Activated CD8-positive, alpha-beta memory T cell treated with anti-CD3 and anti-CD28 coated beads for 48 hours (primary cell): ENCODE measurements at regions not wholly inside any gene's neighbourhood (a gene's known extent, or its start where the extent isn't known, plus 50 kb on each side); places are given as distances from the start of the nearest gene placed in this dataset.
A peak's percentile ranks its signal among the peaks of the same experiment; 100 is the strongest.
"Not testable (repeated sequence)": the region's sequence is repeated elsewhere in the genome, so short reads cannot be mapped to it uniquely, and the experiment has no call there.

Experiments
- DNase-seq, 3 experiments: peaks; one replicate each; pipeline ENCODE4 v3.0.0-alpha.2; 2020; ENCODE audit warnings: low read depth in 2 of 3, low spot score in 2 of 3

DNA sequence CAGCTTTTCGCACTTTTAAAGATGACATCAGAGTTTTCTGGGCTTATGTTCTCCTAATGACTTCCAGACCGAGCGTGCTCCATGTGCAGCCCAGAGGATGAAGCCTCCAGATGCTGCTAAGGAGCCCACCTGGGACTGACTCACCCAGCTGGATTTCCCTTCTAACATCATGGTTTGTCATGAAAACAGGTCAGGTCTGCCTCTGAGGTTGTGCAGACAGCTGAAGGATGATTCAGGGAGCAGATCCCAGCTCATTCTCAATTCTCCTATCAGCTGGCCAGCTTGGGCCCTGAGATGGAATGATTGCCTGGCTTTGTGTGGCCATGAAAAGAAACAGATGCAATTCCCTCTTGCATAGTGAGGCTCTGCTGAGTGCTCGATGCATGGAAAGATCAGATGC, 123.9 kb upstream of the DUSP10 start:
- DNase-seq = no peak

DNA sequence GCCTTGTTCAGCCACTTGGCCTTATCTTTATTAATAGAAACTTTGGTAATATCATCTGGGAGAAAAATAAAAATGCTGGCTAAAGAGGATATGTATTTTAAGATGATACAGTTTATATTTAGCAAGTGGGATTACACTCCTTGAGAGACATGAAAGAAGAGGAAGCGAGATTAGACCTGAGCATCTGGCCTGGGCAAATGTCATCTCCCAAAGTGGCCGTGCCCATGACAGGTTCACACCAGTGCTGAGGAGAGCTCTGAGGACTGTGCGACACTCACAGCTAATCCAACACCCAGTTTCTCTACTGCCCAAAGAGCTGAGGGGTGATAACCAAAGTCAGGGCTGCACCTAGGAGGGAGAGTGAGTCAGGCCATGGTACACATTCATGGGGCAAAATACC, 121.7 kb upstream of the DUSP10 start:
- no peak for DNase-seq

DNA sequence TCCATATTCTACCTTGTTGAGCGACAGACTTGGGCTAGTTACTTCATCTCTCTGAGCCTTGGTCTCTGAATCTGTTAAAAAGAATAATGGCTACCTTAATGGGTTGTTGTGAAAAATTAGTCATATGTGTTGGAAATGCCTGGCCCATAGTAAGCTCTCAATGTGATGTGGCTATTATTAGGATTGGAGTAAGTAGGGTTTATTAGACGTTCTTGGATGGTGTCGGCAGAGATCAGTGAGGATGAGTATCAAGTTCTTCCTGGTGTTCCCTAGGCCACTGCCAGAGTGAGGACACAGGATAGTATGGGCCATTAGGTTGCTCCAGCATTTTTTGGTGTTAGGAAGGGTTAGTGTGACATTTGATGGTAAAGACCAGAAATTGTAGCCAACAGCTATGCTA, 121.1 kb upstream of the DUSP10 start:
- DNase-seq = no peak

DNA sequence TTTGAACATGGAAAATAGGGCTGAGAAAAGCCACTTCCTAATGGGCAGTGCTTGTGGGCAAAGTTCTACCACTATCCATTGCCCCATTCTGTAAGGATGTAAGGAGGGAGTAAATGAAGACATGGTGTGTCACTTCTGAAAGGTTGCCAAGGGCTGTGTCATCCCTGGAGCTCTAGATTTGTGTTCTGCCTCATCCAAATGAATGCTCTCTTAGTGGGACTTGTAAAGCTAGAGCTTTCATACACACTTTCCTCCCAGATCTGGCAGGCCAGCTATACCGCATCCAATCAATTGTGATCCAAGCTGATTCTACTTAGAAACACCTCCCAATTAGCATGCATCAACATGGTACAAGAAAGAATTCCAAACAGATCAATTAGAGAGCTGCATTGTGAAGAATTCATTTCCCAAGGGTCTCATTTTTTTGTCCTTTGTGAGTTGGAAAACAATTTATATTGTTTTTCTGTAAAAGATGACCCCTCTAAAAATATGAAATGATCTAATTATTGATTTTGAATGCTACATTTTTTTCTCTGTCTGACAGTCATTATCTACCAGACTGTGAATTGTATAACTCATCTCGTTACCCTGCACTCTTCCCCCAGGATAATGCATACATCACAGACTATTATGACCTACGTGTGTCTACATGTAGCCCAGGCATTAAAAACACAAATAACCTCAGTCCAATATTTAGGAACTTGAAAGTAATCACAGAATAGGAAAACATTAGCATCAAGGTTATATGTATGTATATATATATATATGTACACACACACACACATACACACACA, 117.1 kb upstream of the DUSP10 start:
- no peak for DNase-seq

DNA sequence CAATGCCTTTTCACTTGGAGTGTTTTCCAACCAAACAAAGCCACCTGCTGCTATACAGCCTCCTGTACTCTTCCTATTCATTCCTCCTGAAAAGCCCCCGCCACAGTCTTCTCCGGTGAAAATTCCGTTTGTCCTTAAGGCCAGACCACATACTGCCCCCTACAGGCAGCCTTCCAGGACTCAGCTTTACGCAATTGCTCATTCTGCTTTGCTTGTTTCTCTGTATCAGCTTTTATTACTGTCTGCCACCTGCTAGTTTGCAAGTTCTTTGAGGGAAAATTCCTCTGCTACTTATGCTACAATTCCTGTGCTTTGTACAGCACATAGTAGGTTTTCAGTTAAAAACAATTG, 115.2 kb upstream of the DUSP10 start:
- not testable (repeated sequence) for DNase-seq

DNA sequence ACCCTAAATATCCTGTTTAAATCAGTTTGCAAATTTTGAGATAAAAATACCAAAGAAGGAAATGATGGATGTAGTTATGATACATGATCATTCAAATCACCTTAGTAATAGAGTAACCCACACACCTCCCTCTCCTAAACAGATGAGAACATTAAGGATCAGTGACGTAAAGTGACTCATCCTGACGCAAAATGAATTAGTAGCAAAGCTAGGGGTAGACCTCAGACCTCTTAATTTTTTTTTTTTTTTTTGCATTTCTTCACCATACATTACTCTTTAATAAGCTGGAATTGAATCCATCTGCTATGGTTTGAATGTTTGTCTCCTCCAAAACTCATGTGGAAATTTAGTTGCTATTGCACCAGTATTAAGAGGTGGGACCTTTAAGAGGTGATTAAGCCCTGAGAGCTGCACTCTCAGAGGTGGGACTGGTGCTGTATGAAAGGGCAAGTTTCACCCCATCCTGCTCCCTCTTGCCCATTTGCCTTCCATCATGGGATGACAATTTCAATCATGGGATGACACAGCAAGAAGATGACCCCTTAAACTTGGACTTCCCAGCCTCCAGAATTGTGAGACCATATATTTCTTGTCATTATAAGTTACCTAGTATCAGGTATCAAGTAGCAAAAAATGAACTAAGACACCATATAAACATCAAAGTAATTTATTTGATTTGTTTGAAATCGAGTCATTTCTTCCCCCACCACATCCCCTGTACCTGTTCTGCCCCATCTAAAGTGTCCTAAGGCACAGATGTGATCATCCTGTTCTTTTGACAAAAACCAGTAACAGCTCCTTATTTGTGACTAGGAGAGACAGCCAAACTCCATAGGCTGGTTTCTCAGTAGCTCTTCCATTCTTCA, 114.6 kb upstream of the DUSP10 start:
- DNase-seq = no peak

DNA sequence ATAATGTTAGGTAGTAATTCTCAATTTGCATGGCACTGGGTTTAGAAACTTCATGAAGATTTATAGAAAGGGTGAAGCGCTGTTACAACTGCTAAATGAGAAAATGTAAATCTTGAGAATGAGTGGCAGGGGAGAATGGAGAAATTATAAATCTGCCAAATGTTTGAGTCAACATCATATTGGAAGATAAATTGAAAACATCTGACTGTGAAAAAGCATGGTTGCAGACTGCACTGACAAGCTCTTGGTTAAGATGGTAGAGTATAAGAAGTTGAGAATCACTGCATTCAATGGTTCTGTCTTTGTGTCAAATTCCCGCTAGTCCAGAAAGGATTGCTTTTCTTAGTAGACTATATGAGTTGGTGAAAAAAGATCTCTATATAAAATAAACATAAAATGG, 113.3 kb upstream of the DUSP10 start:
- no peak for DNase-seq

DNA sequence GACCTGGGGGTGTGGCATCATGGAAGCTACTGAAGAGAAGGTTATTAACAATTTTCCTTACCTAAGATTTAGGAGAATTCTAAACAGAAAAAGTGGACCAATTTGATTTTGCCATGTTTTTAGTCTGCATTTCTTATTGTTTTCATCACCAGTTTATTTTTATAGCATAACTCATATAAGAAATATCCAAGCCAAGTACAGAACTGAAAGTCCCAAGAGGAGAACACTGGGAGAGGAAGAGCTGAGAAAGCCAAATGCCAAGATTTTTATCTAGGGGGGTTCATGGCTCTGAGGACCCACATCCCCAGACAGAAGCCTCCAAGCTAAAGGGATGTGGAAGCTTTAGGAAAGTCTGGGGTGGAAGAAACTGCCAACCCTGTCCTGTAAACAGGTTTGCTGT, 109.4 kb upstream of the DUSP10 start:
- DNase-seq = no peak

DNA sequence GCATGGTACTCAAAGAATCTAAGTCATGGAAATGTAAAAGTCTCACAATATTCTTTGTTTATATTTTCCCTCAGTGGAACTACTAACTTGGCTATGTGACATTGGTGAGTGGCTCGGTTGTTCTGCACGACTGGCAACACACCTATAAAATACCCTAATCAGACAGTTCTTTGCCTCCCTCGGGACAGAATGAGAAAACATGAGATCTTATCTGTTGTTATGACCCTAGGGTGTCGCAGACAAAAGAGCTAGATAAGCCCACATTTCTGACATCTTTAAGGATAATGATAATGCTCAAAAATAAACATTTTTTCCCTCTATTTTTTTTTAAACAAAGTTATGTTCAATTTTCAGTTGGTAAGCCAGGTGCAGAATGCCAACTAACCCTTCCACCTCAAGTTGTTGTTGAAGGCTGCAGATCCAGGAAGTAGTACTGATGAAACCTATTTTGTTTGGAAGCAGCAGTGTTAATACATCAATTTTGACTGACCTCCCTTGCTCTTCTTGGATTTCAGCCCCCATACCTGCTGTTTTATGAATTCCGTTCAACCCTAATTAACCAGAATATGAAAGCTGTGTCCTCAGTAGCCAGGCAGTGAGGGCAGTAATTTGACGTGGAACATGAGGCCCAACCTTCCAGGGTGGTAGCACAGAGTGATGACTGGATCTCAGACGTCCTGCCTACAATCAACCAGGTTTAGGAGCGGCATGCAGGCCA, 108.7 kb upstream of the DUSP10 start:
- no peak for DNase-seq

DNA sequence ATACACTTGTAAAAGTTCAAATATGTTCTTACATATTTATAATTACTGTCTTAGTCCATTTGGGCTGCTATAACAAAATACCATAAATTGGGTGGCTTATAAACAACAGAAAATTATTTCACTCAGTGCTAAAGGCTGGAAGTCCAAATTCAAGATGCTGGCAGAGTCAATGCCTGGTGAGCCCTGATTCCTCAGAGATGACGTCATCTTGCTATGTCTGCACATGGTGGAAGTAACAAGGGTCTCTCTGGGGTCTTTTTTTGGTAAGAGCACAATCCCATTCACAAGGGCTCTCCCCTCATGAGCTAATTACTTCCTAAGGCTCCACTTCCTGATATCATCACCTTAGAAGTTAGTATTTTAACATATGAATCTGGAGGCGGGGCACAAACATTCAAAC, 108.0 kb upstream of the DUSP10 start:
- DNase-seq = no peak

DNA sequence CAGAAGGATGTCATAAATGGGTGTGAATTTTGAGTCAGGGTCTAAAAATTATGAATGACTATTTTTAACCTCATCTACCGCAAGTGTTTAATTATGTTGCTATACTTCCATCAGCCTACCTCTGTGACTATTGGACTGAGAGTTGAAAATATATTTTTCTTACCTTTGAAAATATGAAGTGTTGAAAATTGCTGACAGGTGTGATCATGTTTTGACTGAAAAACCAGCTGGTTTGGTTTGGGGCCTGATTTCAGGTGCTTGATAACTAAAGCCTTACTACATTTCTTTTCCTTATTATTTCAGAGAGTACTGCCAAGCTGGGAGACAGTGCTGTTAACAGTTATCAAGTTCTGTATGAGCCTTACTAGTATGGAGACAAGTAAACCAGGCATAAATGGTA, 107.2 kb upstream of the DUSP10 start:
- DNase-seq = no peak

DNA sequence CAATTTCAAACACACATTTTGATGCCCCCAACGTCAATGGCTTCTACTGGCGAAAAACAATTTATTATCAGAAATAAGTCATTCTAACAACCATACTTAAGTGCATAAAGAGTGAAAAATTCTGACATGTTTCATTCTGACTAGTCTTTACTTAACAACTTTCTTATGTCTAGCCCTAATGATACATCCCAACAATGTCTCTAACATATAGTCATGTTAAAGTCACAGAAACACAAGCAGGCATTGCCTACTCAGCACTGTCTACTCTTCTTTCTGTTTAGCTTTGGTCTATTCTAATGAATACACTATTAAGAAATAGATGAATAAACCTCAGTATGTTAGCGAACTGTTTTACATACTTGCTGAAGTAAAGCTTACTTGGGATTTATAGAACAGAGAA, 105.8 kb upstream of the DUSP10 start:
- DNase-seq = no peak

DNA sequence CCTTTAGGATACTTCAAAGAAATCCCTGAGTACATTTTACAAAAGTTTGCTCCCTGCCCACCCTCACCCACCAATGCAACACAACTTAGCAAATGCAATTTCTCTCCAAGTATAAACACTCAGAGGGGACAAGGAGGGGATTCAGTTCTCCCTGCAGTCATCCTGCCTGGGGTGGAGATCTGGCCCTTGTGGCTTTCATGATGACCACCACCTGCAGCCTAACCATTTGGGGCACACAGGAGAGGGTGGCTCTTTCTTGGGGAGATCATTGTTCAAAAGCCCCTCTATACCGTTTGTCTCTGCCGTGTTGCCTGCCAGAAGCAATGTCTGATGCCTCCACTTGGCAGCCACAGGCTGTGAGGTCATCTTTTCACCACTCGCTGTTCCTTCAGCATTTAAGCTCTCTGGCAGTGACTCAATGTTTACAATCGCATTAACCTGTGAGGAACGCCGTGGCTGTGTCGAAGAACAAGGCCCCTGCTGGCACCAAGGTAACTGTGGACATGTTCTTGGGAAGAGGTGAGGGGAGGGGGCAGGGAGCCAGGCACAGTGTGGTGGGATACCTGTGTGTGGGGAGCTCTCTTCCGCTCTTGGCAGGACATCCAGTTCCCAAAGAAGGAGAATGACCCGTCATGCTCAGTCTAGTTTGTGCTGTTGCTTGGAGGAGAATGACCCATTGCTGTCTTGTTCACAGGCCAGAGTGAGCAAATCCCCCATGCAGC, 103.9 kb upstream of the DUSP10 start:
- no peak for DNase-seq

DNA sequence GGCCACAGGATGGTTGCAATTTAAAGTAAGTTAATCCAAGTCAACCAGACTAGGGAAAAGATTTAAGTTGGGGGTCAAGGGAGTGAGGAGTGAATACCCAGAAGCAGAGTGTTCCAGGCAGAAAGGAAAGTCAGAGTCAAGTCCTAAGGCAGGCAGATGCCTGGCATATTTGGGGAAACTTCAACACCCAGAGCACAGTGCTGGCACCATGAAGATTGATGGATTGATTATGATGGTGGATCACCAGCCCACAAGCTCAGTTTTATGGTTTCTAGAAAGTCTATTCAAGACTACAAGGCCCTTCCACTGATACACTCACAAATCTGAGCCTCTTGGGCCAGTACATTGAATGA, 100.1 kb upstream of the DUSP10 start:
- DNase-seq = no peak

DNA sequence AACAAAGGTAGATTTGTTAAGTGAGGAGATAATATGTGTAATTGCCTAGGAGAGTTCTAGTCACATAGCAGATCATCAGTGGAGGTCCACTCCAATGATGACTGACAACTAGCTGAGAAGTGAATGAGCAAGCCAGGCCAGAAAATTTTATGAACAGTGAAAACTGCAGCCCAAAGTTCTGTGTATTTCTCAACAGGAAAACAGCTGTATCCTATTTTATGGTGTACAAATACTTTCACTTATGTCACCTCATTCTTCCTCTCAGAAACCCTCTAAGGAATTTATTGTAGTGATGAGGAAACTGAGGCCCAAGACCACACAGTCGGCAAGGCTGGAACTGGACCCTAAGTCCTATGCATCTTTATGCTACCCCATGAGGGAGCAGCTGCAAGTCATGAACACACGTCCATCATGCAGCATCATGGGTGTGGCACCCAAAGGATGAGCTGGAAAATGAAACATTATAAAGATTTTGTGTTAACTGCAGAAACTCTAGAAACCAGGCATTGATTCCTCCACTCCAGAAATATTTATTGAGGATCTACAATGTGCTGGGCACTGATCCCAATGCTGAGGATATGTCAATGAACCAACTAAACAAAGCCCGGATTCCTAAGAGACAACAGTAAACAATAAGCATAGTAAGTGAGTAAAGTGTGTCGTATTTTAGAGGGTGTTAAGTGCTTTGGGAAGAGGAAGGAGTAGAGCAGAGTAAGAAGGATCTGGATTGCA, 99.5 kb upstream of the DUSP10 start:
- no peak for DNase-seq

DNA sequence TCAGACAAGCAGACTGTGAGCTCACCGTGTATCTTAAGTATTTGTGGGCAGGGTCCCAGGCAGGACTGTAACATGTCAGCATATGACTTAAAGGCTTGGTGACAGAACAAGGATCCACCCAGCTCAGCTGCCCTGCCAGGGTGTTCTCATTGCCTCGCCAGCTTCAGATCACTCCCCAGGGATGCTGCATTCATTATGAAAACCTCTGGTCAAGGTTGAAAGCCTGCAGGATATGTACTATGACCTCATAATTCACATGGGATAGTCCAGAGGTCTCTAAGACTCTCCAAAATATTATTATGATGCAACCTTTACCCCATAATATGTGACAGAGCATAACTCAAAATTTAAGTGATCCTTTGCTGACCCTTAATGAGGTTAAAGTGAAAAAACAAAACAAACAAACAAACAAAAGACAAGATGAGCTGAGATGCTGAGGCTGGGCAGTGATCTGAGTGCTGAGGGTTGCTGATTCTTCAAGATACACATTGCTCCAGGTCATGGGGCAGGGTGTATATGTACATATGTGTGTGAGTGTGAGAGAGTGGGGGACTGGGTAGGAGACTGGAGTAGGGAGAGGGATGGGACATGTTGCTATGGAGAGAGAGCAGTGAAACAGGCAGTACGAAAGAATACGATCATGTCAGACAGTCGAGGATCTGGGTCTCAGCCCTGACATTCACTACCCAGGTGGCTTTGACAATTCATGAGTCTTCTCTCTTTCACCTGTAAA, 98.8 kb upstream of the DUSP10 start:
- DNase-seq = no peak

DNA sequence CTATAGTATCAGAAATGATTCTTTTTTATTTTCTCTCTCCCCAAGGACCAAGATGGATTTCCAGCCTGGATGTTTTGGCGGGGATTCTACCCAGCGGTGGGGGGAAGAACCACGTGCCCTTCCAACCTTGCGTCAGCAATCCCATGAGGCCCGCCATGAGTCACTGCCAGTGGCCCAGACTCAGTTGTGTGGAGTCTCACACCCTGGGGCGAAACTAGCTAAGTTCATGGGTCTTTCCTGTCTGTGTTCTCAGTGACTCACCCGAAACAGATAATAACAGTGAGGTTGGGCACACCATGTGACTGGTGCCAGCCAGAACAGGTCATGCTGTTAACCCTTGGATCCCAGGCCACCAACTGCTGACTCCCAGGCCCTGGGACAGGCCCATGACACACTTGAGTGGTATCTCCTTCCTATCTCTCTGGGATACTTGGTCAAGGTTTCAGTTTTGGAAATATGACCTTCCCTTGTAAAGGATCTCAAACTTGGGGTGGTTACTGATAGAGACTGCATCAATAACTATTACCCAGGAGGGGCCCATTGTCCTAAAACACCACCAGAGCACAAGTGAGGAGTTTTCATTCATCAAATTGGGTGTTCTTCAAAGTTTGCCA, 98.0 kb upstream of the DUSP10 start:
- DNase-seq = peak in 2 of 3 experiments; percentile 47 to 68

DNA sequence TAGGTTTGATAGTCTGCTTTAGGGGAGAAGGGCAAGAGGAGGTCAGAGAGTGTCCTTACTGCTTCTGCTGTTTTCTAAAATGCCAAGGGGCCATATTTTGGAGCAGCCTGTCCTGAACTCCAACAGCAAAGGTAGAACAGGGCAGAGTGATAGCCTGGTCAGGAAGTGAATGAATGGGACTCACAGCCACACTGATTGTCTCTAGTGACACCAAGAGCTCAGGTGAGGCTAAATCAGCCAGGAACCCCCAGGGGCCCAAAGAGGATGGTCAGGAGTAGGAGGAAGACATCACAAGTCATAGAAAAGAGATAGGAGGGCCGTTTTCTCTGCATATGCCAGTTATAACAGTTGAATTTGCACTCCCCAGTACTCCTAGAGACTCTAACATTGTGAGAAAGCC, 97.4 kb upstream of the DUSP10 start:
- DNase-seq = no peak

DNA sequence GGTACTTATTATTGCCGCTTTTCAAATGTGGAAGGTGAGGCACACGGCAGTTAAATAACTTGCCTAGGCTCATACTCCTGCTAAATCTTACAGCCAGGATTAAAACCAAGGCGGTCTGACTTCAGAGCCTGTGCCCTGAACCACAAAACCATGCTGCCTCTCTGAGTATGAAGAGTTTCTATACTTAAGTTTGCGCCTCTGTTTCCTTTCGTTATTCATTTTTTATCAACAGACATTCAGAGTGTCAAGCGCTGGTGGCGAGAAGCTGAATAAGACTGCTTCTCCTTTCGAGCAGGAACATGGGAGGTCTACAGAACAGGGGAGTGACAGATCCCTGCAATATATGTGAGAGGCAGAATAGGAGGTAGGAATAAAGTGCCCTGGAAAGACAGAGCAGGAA, 96.0 kb upstream of the DUSP10 start:
- DNase-seq = no peak
